MM.1S (cell line): ENCODE measurements at regions not wholly inside any gene's neighbourhood (a gene's known extent, or its start where the extent isn't known, plus 50 kb on each side); places are given as distances from the start of the nearest gene placed in this dataset.

Source experiments
- DNase-seq: peaks from one replicate; pipeline ENCODE4 v3.0.0-alpha.2; 2015
- H2AFZ ChIP-seq: fragments of 300-600 bp; sonication (generic); 2 replicates; pipeline ENCODE4 v1.6.0; 2016; ENCODE audit warnings: antibody characterized with exemption, low read length
- H3F3A ChIP-seq: fragments of 300-600 bp; sonication (generic); 2 replicates; pipeline ENCODE4 v1.6.1; 2016; ENCODE audit warnings: mild to moderate bottlenecking, antibody characterized with exemption, low read length, moderate library complexity, mixed read lengths; ENCODE audit not compliant: insufficient read depth
- H3K27ac ChIP-seq: fragments of 300-600 bp; sonication (generic); 2 replicates; pipeline ENCODE4 v1.5.1; 2016; ENCODE audit warnings: mild to moderate bottlenecking, low read length
- H3K27me3 ChIP-seq: fragments of 300-600 bp; sonication (generic); replicated peaks from 2 replicates; pipeline ENCODE4 v1.6.0; 2016; ENCODE audit warnings: low read length; ENCODE audit not compliant: insufficient read depth
- H3K36me3 ChIP-seq: fragments of 300-600 bp; sonication (generic); replicated peaks from 2 replicates; pipeline ENCODE4 v1.6.1; 2016; ENCODE audit warnings: mild to moderate bottlenecking, low read length, mixed read lengths; ENCODE audit not compliant: insufficient read depth
- H3K4me1 ChIP-seq: fragments of 300-600 bp; sonication (generic); 2 replicates; pipeline ENCODE4 v1.6.1; 2016; ENCODE audit warnings: low read length, mixed read lengths
- H3K4me2 ChIP-seq: fragments of 300-600 bp; sonication (generic); 2 replicates; pipeline ENCODE4 v1.6.0; 2016; ENCODE audit warnings: low read depth, low read length
- H3K4me3 ChIP-seq: fragments of 300-600 bp; sonication (generic); 2 replicates; pipeline ENCODE4 v1.5.1; 2016; ENCODE audit warnings: low read length, mixed read lengths
- H3K79me2 ChIP-seq: fragments of 300-600 bp; sonication (generic); 2 replicates; pipeline ENCODE4 v1.6.1; 2016; ENCODE audit warnings: mixed run types, low read length, mixed read lengths
- H3K9ac ChIP-seq: fragments of 300-600 bp; sonication (generic); 2 replicates; pipeline ENCODE4 v1.6.1; 2016; ENCODE audit warnings: low read length, mixed read lengths
- H3K9me2 ChIP-seq: fragments of 300-600 bp; sonication (generic); replicated peaks from 2 replicates; pipeline ENCODE4 v1.6.1; 2016; ENCODE audit warnings: mild to moderate bottlenecking, low read length, mixed read lengths; ENCODE audit not compliant: insufficient read depth
- H3K9me3 ChIP-seq: fragments of 300-600 bp; sonication (generic); replicated peaks from 2 replicates; pipeline ENCODE4 v1.6.1; 2016; ENCODE audit warnings: mild to moderate bottlenecking, low read length, mixed read lengths; ENCODE audit not compliant: insufficient read depth
- H4K20me1 ChIP-seq: fragments of 300-600 bp; sonication (generic); 2 replicates; pipeline ENCODE4 v1.6.1; 2016; ENCODE audit warnings: mild to moderate bottlenecking, low read length, moderate library complexity, mixed read lengths; ENCODE audit not compliant: insufficient read depth
- CTCF ChIP-seq: fragments of 300-600 bp; sonication (generic); IDR thresholded peaks from 2 replicates; pipeline ENCODE4 v1.5.1; 2016; ENCODE audit warnings: antibody characterized with exemption, low read length, mixed read lengths
- EZH2 ChIP-seq: fragments of 300-600 bp; sonication (generic); optimal IDR thresholded peaks from 2 replicates; pipeline ENCODE3; 2017; ENCODE audit warnings: low read depth, mild to moderate bottlenecking, antibody characterized with exemption, low read length, mixed read lengths
- EZH2phosphoT487 ChIP-seq: fragments of 300-600 bp; sonication (generic); IDR thresholded peaks from 2 replicates; pipeline ENCODE4 v1.6.1; 2018; ENCODE audit warnings: antibody characterized with exemption, low read length

- no peaks in the 10 kb centered on the region for H4K20me1 ChIP-seq
Observed at GRCh38 chr4:34105311-34105710, 2139.0 kb downstream of the ARAP2 start.

GRCh38 chr4:34108391-34108790, 2135.9 kb downstream of the ARAP2 start:
- H2AFZ ChIP-seq, result no peak overlapping the region

More at GRCh38 chr4:34105311-34105710, 2139.0 kb downstream of the ARAP2 start:
- H3F3A ChIP-seq, result no peaks in the 10 kb centered on the region
- H3K9me2 ChIP-seq, result no peaks in the 10 kb centered on the region
- H3K27ac ChIP-seq, result no peak overlapping the region
- H3K9me3 ChIP-seq, result no peaks in the 10 kb centered on the region
- DNase-seq, result no peak
- no peak overlapping the region for H3K4me2 ChIP-seq
- H3K27me3 ChIP-seq, result no peaks in the 10 kb centered on the region
- no peak overlapping the region for H3K4me3 ChIP-seq
- H3K79me2 ChIP-seq, result no peaks in the 10 kb centered on the region
- no peak overlapping the region for H3K9ac ChIP-seq
- H3K36me3 ChIP-seq, result no peaks in the 10 kb centered on the region
- H3K4me1 ChIP-seq, result no peaks in the 10 kb centered on the region
- no peak overlapping the region for H2AFZ ChIP-seq
- TF ChIP-seq CTCF (no peak), EZH2phosphoT487 (no peak), EZH2 (no peak)

GRCh38 chr4:34112573-34112972, 2131.7 kb downstream of the ARAP2 start:
- no peaks in the 10 kb centered on the region for H3K36me3 ChIP-seq

More at GRCh38 chr4:34108391-34108790, 2135.9 kb downstream of the ARAP2 start:
- Histone ChIP-seq H3K9ac (no peak overlapping the region), H3K9me3 (no peaks in the 10 kb centered on the region), H3K4me1 (no peaks in the 10 kb centered on the region), H3K4me2 (no peak overlapping the region), H3K9me2 (no peaks in the 10 kb centered on the region), H4K20me1 (no peaks in the 10 kb centered on the region), H3K27me3 (no peaks in the 10 kb centered on the region), H3K27ac (no peak overlapping the region), H3K4me3 (no peak overlapping the region), H3K79me2 (no peaks in the 10 kb centered on the region), H3K36me3 (no peaks in the 10 kb centered on the region), H3F3A (no peaks in the 10 kb centered on the region)
- no peak for DNase-seq
- no peak for TF ChIP-seq EZH2phosphoT487
- no peak for TF ChIP-seq CTCF
- no peak for TF ChIP-seq EZH2

GRCh38 chr4:34138385-34138784, 2105.9 kb downstream of the ARAP2 start:
- Histone ChIP-seq H3F3A (no peaks in the 10 kb centered on the region), H2AFZ (no peak overlapping the region), H3K4me3 (no peak overlapping the region), H3K4me1 (no peaks in the 10 kb centered on the region), H3K9ac (no peak overlapping the region), H3K27me3 (no peaks in the 10 kb centered on the region), H3K9me3 (no peaks in the 10 kb centered on the region), H4K20me1 (no peaks in the 10 kb centered on the region), H3K36me3 (no peaks in the 10 kb centered on the region), H3K9me2 (no peaks in the 10 kb centered on the region), H3K27ac (no peak overlapping the region), H3K4me2 (no peak overlapping the region), H3K79me2 (no peaks in the 10 kb centered on the region)
- DNase-seq, result no peak
- TF ChIP-seq EZH2 (no peak), CTCF (no peak), EZH2phosphoT487 (no peak)

More at GRCh38 chr4:34112573-34112972, 2131.7 kb downstream of the ARAP2 start:
- no peak overlapping the region for H3K9ac ChIP-seq
- no peaks in the 10 kb centered on the region for H3K4me1 ChIP-seq
- no peaks in the 10 kb centered on the region for H3F3A ChIP-seq
- H3K27ac ChIP-seq, result no peak overlapping the region
- no peak for DNase-seq
- no peak overlapping the region for H2AFZ ChIP-seq
- no peaks in the 10 kb centered on the region for H4K20me1 ChIP-seq
- TF ChIP-seq EZH2, result no peak
- no peaks in the 10 kb centered on the region for H3K9me2 ChIP-seq
- H3K4me3 ChIP-seq, result no peak overlapping the region
- no peaks in the 10 kb centered on the region for H3K9me3 ChIP-seq
- H3K4me2 ChIP-seq, result no peak overlapping the region
- H3K27me3 ChIP-seq, result no peaks in the 10 kb centered on the region
- no peaks in the 10 kb centered on the region for H3K79me2 ChIP-seq
